Breast epithelium (tissue), 3 donors: ENCODE measurements at regions not wholly inside any gene's neighbourhood (a gene's known extent, or its start where the extent isn't known, plus 50 kb on each side); places are given as distances from the start of the nearest gene placed in this dataset.

Source experiments
- CTCF ChIP-seq, 3 donors: fragments of 450-650 bp; IDR thresholded peaks; one replicate each; pipeline ENCODE4 v1.5.1; 2016 to 2017; ENCODE audit warnings: antibody characterized with exemption in 3 of 3, mild to moderate bottlenecking in 3 of 3, moderate library complexity in 3 of 3
- POLR2A ChIP-seq: fragments of 450-650 bp; IDR thresholded peaks from one replicate; pipeline ENCODE4 v1.6.1; 2016; ENCODE audit warnings: antibody characterized with exemption, mild to moderate bottlenecking, moderate library complexity

- no peak for TF ChIP-seq CTCF (IDR thresholded peaks at IDR 0.05)
- TF ChIP-seq POLR2A, result no peak
Observed at GRCh38 chr2:65628156-65628555, 195.8 kb upstream of the SPRED2 start.
